ENCODE measurements at regions not wholly inside any gene's neighbourhood (a gene's known extent, or its start where the extent isn't known, plus 50 kb on each side); places are given as distances from the start of the nearest gene placed in this dataset.

GRCh38 chr2:22756276-22757043 is 628.5 kb upstream of the KLHL29 start:
- Histone ChIP-seq H3K4me3 (ENCODE audit: low read depth, low read length) (no peak overlapping the region), H3K36me3 (ENCODE audit: control insufficient read depth, insufficient read depth, low read length) (no peaks in the 10 kb centered on the region), H3K4me1 (ENCODE audit: control insufficient read depth, insufficient read depth, low read length) (peaks cover 3% of the 10 kb centered on the region; the same call in 1 of the 2 replicates), H3K27ac (ENCODE audit: low read depth, low read length) (no peak overlapping the region), H3K27me3 (ENCODE audit: control insufficient read depth, insufficient read depth, low read length) (no peaks in the 10 kb centered on the region), H3K9me3 (ENCODE audit: control insufficient read depth, insufficient read depth, low read depth, low read length) (no peaks in the 10 kb centered on the region), H3K9ac (ENCODE audit: low read length) (no peak overlapping the region)

GRCh38 chr2:22769497-22769896 is 615.5 kb upstream of the KLHL29 start:
- no peak overlapping the region for H3K4me3 ChIP-seq (ENCODE audit: low read depth, low read length)
- H3K9me3 ChIP-seq (ENCODE audit: control insufficient read depth, insufficient read depth, low read depth, low read length), result no peaks in the 10 kb centered on the region
- H3K27ac ChIP-seq (ENCODE audit: low read depth, low read length), result no peak overlapping the region
- H3K9ac ChIP-seq (ENCODE audit: low read length), result no peak overlapping the region
- no peaks in the 10 kb centered on the region for H3K4me1 ChIP-seq (ENCODE audit: control insufficient read depth, insufficient read depth, low read length)
- no peaks in the 10 kb centered on the region for H3K27me3 ChIP-seq (ENCODE audit: control insufficient read depth, insufficient read depth, low read length)
- H3K36me3 ChIP-seq (ENCODE audit: control insufficient read depth, insufficient read depth, low read length), result no peaks in the 10 kb centered on the region

- peaks cover 4% of the 10 kb centered on the region; the same call in 1 of the 2 replicates for H3K4me1 ChIP-seq (ENCODE audit: control insufficient read depth, insufficient read depth, low read length)
- H3K9ac ChIP-seq (ENCODE audit: low read length), result no peak overlapping the region
- H3K27me3 ChIP-seq (ENCODE audit: control insufficient read depth, insufficient read depth, low read length), result no peaks in the 10 kb centered on the region
- no peak overlapping the region for H3K27ac ChIP-seq (ENCODE audit: low read depth, low read length)
- H3K4me3 ChIP-seq (ENCODE audit: low read depth, low read length), result no peak overlapping the region
- H3K9me3 ChIP-seq (ENCODE audit: control insufficient read depth, insufficient read depth, low read depth, low read length), result no peaks in the 10 kb centered on the region
- no peaks in the 10 kb centered on the region for H3K36me3 ChIP-seq (ENCODE audit: control insufficient read depth, insufficient read depth, low read length)
Measured at GRCh38 chr2:22784566-22784965, 600.4 kb upstream of the KLHL29 start.

GRCh38 chr2:22786817-22787216 is 598.2 kb upstream of the KLHL29 start:
- no peaks in the 10 kb centered on the region for H3K27me3 ChIP-seq (ENCODE audit: control insufficient read depth, insufficient read depth, low read length)
- H3K4me3 ChIP-seq (ENCODE audit: low read depth, low read length), result no peak overlapping the region
- no peak overlapping the region for H3K27ac ChIP-seq (ENCODE audit: low read depth, low read length)
- H3K9me3 ChIP-seq (ENCODE audit: control insufficient read depth, insufficient read depth, low read depth, low read length), result no peaks in the 10 kb centered on the region
- peaks cover 10% of the 10 kb centered on the region; the same call in 1 of the 2 replicates for H3K4me1 ChIP-seq (ENCODE audit: control insufficient read depth, insufficient read depth, low read length)
- H3K9ac ChIP-seq (ENCODE audit: low read length), result no peak overlapping the region
- no peaks in the 10 kb centered on the region for H3K36me3 ChIP-seq (ENCODE audit: control insufficient read depth, insufficient read depth, low read length)

GRCh38 chr2:22787745-22788144 is 597.2 kb upstream of the KLHL29 start:
- H3K9ac ChIP-seq (ENCODE audit: low read length), result no peak overlapping the region
- no peaks in the 10 kb centered on the region for H3K36me3 ChIP-seq (ENCODE audit: control insufficient read depth, insufficient read depth, low read length)
- H3K27me3 ChIP-seq (ENCODE audit: control insufficient read depth, insufficient read depth, low read length), result no peaks in the 10 kb centered on the region
- H3K4me1 ChIP-seq (ENCODE audit: control insufficient read depth, insufficient read depth, low read length), result peaks cover 10% of the 10 kb centered on the region; the same call in 1 of the 2 replicates
- H3K4me3 ChIP-seq (ENCODE audit: low read depth, low read length), result no peak overlapping the region
- H3K9me3 ChIP-seq (ENCODE audit: control insufficient read depth, insufficient read depth, low read depth, low read length), result no peaks in the 10 kb centered on the region
- H3K27ac ChIP-seq (ENCODE audit: low read depth, low read length), result no peak overlapping the region

GRCh38 chr2:22788749-22789327 is 596.1 kb upstream of the KLHL29 start:
- Histone ChIP-seq H3K27ac (ENCODE audit: low read depth, low read length) (no peak overlapping the region), H3K4me3 (ENCODE audit: low read depth, low read length) (no peak overlapping the region), H3K4me1 (ENCODE audit: control insufficient read depth, insufficient read depth, low read length) (peaks cover 10% of the 10 kb centered on the region; the same call in 1 of the 2 replicates), H3K27me3 (ENCODE audit: control insufficient read depth, insufficient read depth, low read length) (no peaks in the 10 kb centered on the region), H3K9ac (ENCODE audit: low read length) (no peak overlapping the region), H3K9me3 (ENCODE audit: control insufficient read depth, insufficient read depth, low read depth, low read length) (no peaks in the 10 kb centered on the region), H3K36me3 (ENCODE audit: control insufficient read depth, insufficient read depth, low read length) (no peaks in the 10 kb centered on the region)

- no peaks in the 10 kb centered on the region for H3K36me3 ChIP-seq (ENCODE audit: control insufficient read depth, insufficient read depth, low read length)
- H3K4me3 ChIP-seq (ENCODE audit: low read depth, low read length), result no peak overlapping the region
- no peak overlapping the region for H3K27ac ChIP-seq (ENCODE audit: low read depth, low read length)
- peaks cover 17% of the 10 kb centered on the region for H3K4me1 ChIP-seq (ENCODE audit: control insufficient read depth, insufficient read depth, low read length)
- no peaks in the 10 kb centered on the region for H3K9me3 ChIP-seq (ENCODE audit: control insufficient read depth, insufficient read depth, low read depth, low read length)
- H3K9ac ChIP-seq (ENCODE audit: low read length), result no peak overlapping the region
- no peaks in the 10 kb centered on the region for H3K27me3 ChIP-seq (ENCODE audit: control insufficient read depth, insufficient read depth, low read length)
Measured at GRCh38 chr2:22795287-22795866, 589.6 kb upstream of the KLHL29 start.

- Histone ChIP-seq H3K27ac (ENCODE audit: low read depth, low read length) (no peak overlapping the region), H3K9ac (ENCODE audit: low read length) (no peak overlapping the region), H3K4me1 (ENCODE audit: control insufficient read depth, insufficient read depth, low read length) (peaks cover 12% of the 10 kb centered on the region), H3K27me3 (ENCODE audit: control insufficient read depth, insufficient read depth, low read length) (no peaks in the 10 kb centered on the region), H3K36me3 (ENCODE audit: control insufficient read depth, insufficient read depth, low read length) (no peaks in the 10 kb centered on the region), H3K4me3 (ENCODE audit: low read depth, low read length) (no peak overlapping the region), H3K9me3 (ENCODE audit: control insufficient read depth, insufficient read depth, low read depth, low read length) (no peaks in the 10 kb centered on the region)
Measured at GRCh38 chr2:22798386-22798785, 586.6 kb upstream of the KLHL29 start.

- H3K27ac ChIP-seq (ENCODE audit: low read depth, low read length), result no peak overlapping the region
- peaks cover 10% of the 10 kb centered on the region for H3K9me3 ChIP-seq (ENCODE audit: control insufficient read depth, insufficient read depth, low read depth, low read length)
- no peak overlapping the region for H3K9ac ChIP-seq (ENCODE audit: low read length)
- no peaks in the 10 kb centered on the region for H3K27me3 ChIP-seq (ENCODE audit: control insufficient read depth, insufficient read depth, low read length)
- no peak overlapping the region for H3K4me3 ChIP-seq (ENCODE audit: low read depth, low read length)
- H3K36me3 ChIP-seq (ENCODE audit: control insufficient read depth, insufficient read depth, low read length), result no peaks in the 10 kb centered on the region
- peaks cover 10% of the 10 kb centered on the region for H3K4me1 ChIP-seq (ENCODE audit: control insufficient read depth, insufficient read depth, low read length)
Measured at GRCh38 chr2:22800412-22800811, 584.6 kb upstream of the KLHL29 start.

- peaks cover 7% of the 10 kb centered on the region; the same call in 1 of the 2 replicates for H3K4me1 ChIP-seq (ENCODE audit: control insufficient read depth, insufficient read depth, low read length)
- H3K9me3 ChIP-seq (ENCODE audit: control insufficient read depth, insufficient read depth, low read depth, low read length), result peaks cover 17% of the 10 kb centered on the region
Measured at GRCh38 chr2:22801071-22801470, 583.9 kb upstream of the KLHL29 start.

GRCh38 chr2:22801970-22802369 is 583.0 kb upstream of the KLHL29 start:
- Histone ChIP-seq H3K4me3 (ENCODE audit: low read depth, low read length) (no peak overlapping the region), H3K9me3 (ENCODE audit: control insufficient read depth, insufficient read depth, low read depth, low read length) (peaks cover 26% of the 10 kb centered on the region), H3K27me3 (ENCODE audit: control insufficient read depth, insufficient read depth, low read length) (no peaks in the 10 kb centered on the region), H3K27ac (ENCODE audit: low read depth, low read length) (no peak overlapping the region), H3K36me3 (ENCODE audit: control insufficient read depth, insufficient read depth, low read length) (no peaks in the 10 kb centered on the region), H3K4me1 (ENCODE audit: control insufficient read depth, insufficient read depth, low read length) (peaks cover 7% of the 10 kb centered on the region; the same call in 1 of the 2 replicates), H3K9ac (ENCODE audit: low read length) (no peak overlapping the region)

More at GRCh38 chr2:22801071-22801470, 583.9 kb upstream of the KLHL29 start:
- Histone ChIP-seq H3K4me3 (ENCODE audit: low read depth, low read length) (no peak overlapping the region), H3K9ac (ENCODE audit: low read length) (no peak overlapping the region), H3K36me3 (ENCODE audit: control insufficient read depth, insufficient read depth, low read length) (no peaks in the 10 kb centered on the region), H3K27me3 (ENCODE audit: control insufficient read depth, insufficient read depth, low read length) (no peaks in the 10 kb centered on the region), H3K27ac (ENCODE audit: low read depth, low read length) (no peak overlapping the region)

Data from HUES6 (cell line).